ENCODE measurements at regions not wholly inside any gene's neighbourhood (a gene's known extent, or its start where the extent isn't known, plus 50 kb on each side); places are given as distances from the start of the nearest gene placed in this dataset.

- ATAC-seq (ENCODE audit: low read depth), result no peak
- Histone ChIP-seq H2AFZ (ENCODE audit: insufficient read depth, low read depth, low read length, poor library complexity, severe bottlenecking) (no peak overlapping the region), H3K27ac (ENCODE audit: low read length in 2 of 2) (no peak overlapping the region), H3K9ac (ENCODE audit: low read length) (no peak overlapping the region), H3K36me3 (replicated peaks in 1 of 2; ENCODE audit: control extremely low read depth in 1 of 2, control insufficient read depth in 1 of 2, extremely low read depth in 1 of 2, insufficient read depth in 2 of 2, low read length in 1 of 2) (no peaks in the 10 kb centered on the region), H3K79me2 (ENCODE audit: control insufficient read depth, insufficient read depth, low read length) (no peaks in the 10 kb centered on the region), H3K9me3 (ENCODE audit: control extremely low read depth in 1 of 3, control insufficient read depth in 2 of 3, insufficient read depth in 1 of 3, low read length in 2 of 3) (peaks cover 0 to 4% (median 0%) of the 10 kb centered on the region in 3 donors), H3K27me3 (replicated peaks in 1 of 4; ENCODE audit: control extremely low read depth in 1 of 4, control insufficient read depth in 3 of 4, insufficient read depth in 4 of 4, low read length in 3 of 4) (no peaks in the 10 kb centered on the region), H4K20me1 (ENCODE audit: control insufficient read depth, insufficient read depth, low read length, poor library complexity, severe bottlenecking) (no peaks in the 10 kb centered on the region), H3K4me2 (replicated peaks; ENCODE audit: low read depth, low read length, poor library complexity, severe bottlenecking) (no peak overlapping the region), H3K4me1 (ENCODE audit: control insufficient read depth in 2 of 2, insufficient read depth in 2 of 2, low read length in 2 of 2) (no peaks in the 10 kb centered on the region), H3K4me3 (ENCODE audit: control extremely low read depth in 1 of 5, extremely low read depth in 1 of 5, insufficient read depth in 1 of 5, low read depth in 2 of 5, low read length in 4 of 5) (no peak overlapping the region)
- Mint-ChIP-seq H3K27me3 (no peaks in the 10 kb centered on the region), H3K4me1 (no peaks in the 10 kb centered on the region), H3K27ac (no peak overlapping the region), H3K9me3 (ENCODE audit: insufficient read depth) (peaks cover 4% of the 10 kb centered on the region), H3K4me3 (no peak overlapping the region)
- no peak for DNase-seq
- POLR2A ChIA-PET, result no interaction called here
- no peak for TF ChIP-seq CTCF (IDR thresholded peaks at IDR 0.05)
- TF ChIP-seq EZH2 (IDR thresholded peaks at IDR 0.05; ENCODE audit: borderline replicate concordance, insufficient read depth, low read depth, low read length, poor library complexity, severe bottlenecking), result no peak
- intact Hi-C loops (cut with micrococcal nuclease), result no loop called here
- CTCF ChIA-PET, result no interaction called here
- WGBS (ENCODE audit: insufficient coverage), result 90% methylated on average over 4 of the region's 7 CpGs
Measured at GRCh38 chr12:126953365-126953889, 1313.5 kb upstream of the TMEM132C start.

GRCh38 chr12:126960221-126960620 lies 1306.7 kb upstream of the TMEM132C start:
- ATAC-seq (ENCODE audit: low read depth) (no peak), DNase-seq (no peak)
- no peak overlapping the region for H3K9ac ChIP-seq (ENCODE audit: low read length)
- no peak for TF ChIP-seq EZH2 (IDR thresholded peaks at IDR 0.05; ENCODE audit: borderline replicate concordance, insufficient read depth, low read depth, low read length, poor library complexity, severe bottlenecking)
- TF ChIP-seq CTCF (IDR thresholded peaks at IDR 0.05), result no peak
- no peaks in the 10 kb centered on the region for H4K20me1 ChIP-seq (ENCODE audit: control insufficient read depth, insufficient read depth, low read length, poor library complexity, severe bottlenecking)
- Mint-ChIP-seq H3K9me3 (ENCODE audit: insufficient read depth) (peaks cover 6% of the 10 kb centered on the region), H3K27me3 (no peaks in the 10 kb centered on the region), H3K4me3 (no peak overlapping the region), H3K27ac (no peak overlapping the region), H3K4me1 (no peaks in the 10 kb centered on the region)
- POLR2A ChIA-PET, result no interaction called here
- CTCF ChIA-PET, result no interaction called here
- no peak overlapping the region for H3K27ac ChIP-seq (ENCODE audit: low read length in 2 of 2)
- H3K36me3 ChIP-seq (replicated peaks in 1 of 2; ENCODE audit: control extremely low read depth in 1 of 2, control insufficient read depth in 1 of 2, extremely low read depth in 1 of 2, insufficient read depth in 2 of 2, low read length in 1 of 2), result no peaks in the 10 kb centered on the region
- H3K27me3 ChIP-seq (replicated peaks in 1 of 4; ENCODE audit: control extremely low read depth in 1 of 4, control insufficient read depth in 3 of 4, insufficient read depth in 4 of 4, low read length in 3 of 4), result no peaks in the 10 kb centered on the region
- intact Hi-C loops (cut with micrococcal nuclease), result no loop called here
- no peaks in the 10 kb centered on the region for H3K4me1 ChIP-seq (ENCODE audit: control insufficient read depth in 2 of 2, insufficient read depth in 2 of 2, low read length in 2 of 2)
- H3K4me2 ChIP-seq (replicated peaks; ENCODE audit: low read depth, low read length, poor library complexity, severe bottlenecking), result no peak overlapping the region
- no peak overlapping the region for H3K4me3 ChIP-seq (ENCODE audit: control extremely low read depth in 1 of 5, extremely low read depth in 1 of 5, insufficient read depth in 1 of 5, low read depth in 2 of 5, low read length in 4 of 5)
- H2AFZ ChIP-seq (ENCODE audit: insufficient read depth, low read depth, low read length, poor library complexity, severe bottlenecking), result no peak overlapping the region
- no peaks in the 10 kb centered on the region for H3K79me2 ChIP-seq (ENCODE audit: control insufficient read depth, insufficient read depth, low read length)
- no CpG with 5 or more reads among the region's 3 CpGs for WGBS (ENCODE audit: insufficient coverage)
- peaks cover 0 to 4% (median 2%) of the 10 kb centered on the region in 3 donors for H3K9me3 ChIP-seq (ENCODE audit: control extremely low read depth in 1 of 3, control insufficient read depth in 2 of 3, insufficient read depth in 1 of 3, low read length in 2 of 3)

All from B cell (primary cell).